Endothelial cell of umbilical vein (primary cell): ENCODE measurements at regions not wholly inside any gene's neighbourhood (a gene's known extent, or its start where the extent isn't known, plus 50 kb on each side); places are given as distances from the start of the nearest gene placed in this dataset.

Experiments
- BruUV-seq: library from RNA; stranded (reverse); fragments of 400-500 nt; replicated peaks from 2 replicates; lab custom pipeline; 2021; lab: Mats Ljungman, UMichigan
- CTCF ChIA-PET: fragments of 300-600, 350-600 bp; sonication (Branson Sonifier 250); formaldehyde crosslinking; loops from one replicate; lab custom pipeline; 2021; ENCODE audit warnings: antibody characterized with exemption, inconsistent platforms; lab: Charles Lee
- POLR2A ChIA-PET: fragments of 300-600, 350-600 bp; sonication (Branson Sonifier 250); formaldehyde crosslinking; loops from one replicate; lab custom pipeline; 2021; ENCODE audit warnings: antibody characterized with exemption, inconsistent platforms; lab: Charles Lee
- DNase-seq: peaks from one replicate; pipeline ENCODE4 v3.0.0-alpha.2; 2011; ENCODE audit warnings: low read depth, low spot score
- FAIRE-seq: peaks from 2 replicates; lab custom pipeline; 2011; peaks lifted over from hg19 to GRCh38; lab: Jason Lieb, UNC
- H2AFZ ChIP-seq: 2 replicates; pipeline ENCODE4 v1.6.0; 2012; ENCODE audit warnings: low read depth, low read length, control low read depth, inconsistent platforms
- H3K27ac ChIP-seq: 2 replicates; pipeline ENCODE4 v1.5.1; 2011; ENCODE audit warnings: low read depth, mild to moderate bottlenecking, control low read depth, low read length, moderate library complexity; ENCODE audit not compliant: insufficient read depth
- H3K27me3 ChIP-seq, 2 experiments: 2 replicates each; pipeline versions ENCODE4 v1.6.0 to v1.6.1; 2011; ENCODE audit warnings: low read length in 2 of 2, mixed read lengths in 1 of 2; ENCODE audit not compliant: control insufficient read depth in 2 of 2, insufficient read depth in 2 of 2
- H3K36me3 ChIP-seq, 2 experiments: 2 replicates in 1 of 2; 3 replicates in 1 of 2; pipeline ENCODE4 v1.5.1; 2011; ENCODE audit warnings: low read length in 2 of 2, mild to moderate bottlenecking in 1 of 2, moderate library complexity in 1 of 2; ENCODE audit not compliant: control insufficient read depth in 2 of 2, insufficient read depth in 2 of 2; ENCODE audit errors: extremely low read depth in 1 of 2
- H3K4me1 ChIP-seq: 3 replicates; pipeline ENCODE4 v1.5.1; 2011; ENCODE audit warnings: mild to moderate bottlenecking, low read length; ENCODE audit not compliant: control insufficient read depth, insufficient read depth; ENCODE audit errors: extremely low read depth
- H3K4me2 ChIP-seq: 2 replicates; pipeline ENCODE4 v1.6.1; 2011; ENCODE audit warnings: low read length, control low read depth, mixed read lengths; ENCODE audit not compliant: insufficient read depth
- H3K4me3 ChIP-seq, 3 experiments: fragments of 200-600 bp in 1 of 3; sonication (generic), shearing (Covaris generic) in 1 of 3; replicated peaks in 1 of 3; 2 replicates each; pipeline ENCODE4 v1.5.1; 2011 to 2016; ENCODE audit warnings: control low read depth in 3 of 3, low read length in 3 of 3, mild to moderate bottlenecking in 2 of 3, inconsistent platforms in 1 of 3, low read depth in 1 of 3, moderate library complexity in 1 of 3; ENCODE audit not compliant: insufficient read depth in 1 of 3
- H3K79me2 ChIP-seq: 2 replicates; pipeline ENCODE4 v1.6.0; 2012; ENCODE audit warnings: low read length, inconsistent platforms; ENCODE audit not compliant: control insufficient read depth, insufficient read depth
- H3K9ac ChIP-seq: replicated peaks from 2 replicates; pipeline ENCODE3; 2011; ENCODE audit warnings: low read length, control low read depth; ENCODE audit not compliant: insufficient read depth; ENCODE audit errors: extremely low read depth
- H3K9me1 ChIP-seq: replicated peaks from 3 replicates; pipeline ENCODE4 v1.6.0; 2011; ENCODE audit warnings: mild to moderate bottlenecking, low read length; ENCODE audit not compliant: control insufficient read depth, insufficient read depth; ENCODE audit errors: extremely low read depth
- H3K9me3 ChIP-seq: replicated peaks from 2 replicates; pipeline ENCODE4 v1.5.1; 2012; ENCODE audit warnings: low read length, inconsistent platforms; ENCODE audit not compliant: control insufficient read depth, insufficient read depth
- H4K20me1 ChIP-seq: replicated peaks from 2 replicates; pipeline ENCODE3; 2011; ENCODE audit warnings: mild to moderate bottlenecking, low read length; ENCODE audit not compliant: control insufficient read depth, insufficient read depth; ENCODE audit errors: extremely low read depth
- EZH2 ChIP-seq: IDR thresholded peaks from 2 replicates; pipeline ENCODE4 v1.6.1; 2012; ENCODE audit warnings: borderline replicate concordance, low read depth, mild to moderate bottlenecking, moderate library complexity, low read length, inconsistent platforms; ENCODE audit not compliant: severe bottlenecking
- FOS ChIP-seq: IDR thresholded peaks from 2 replicates; pipeline ENCODE4 v1.6.1; 2011; ENCODE audit warnings: mild to moderate bottlenecking, low read length, moderate library complexity, borderline replicate concordance; ENCODE audit not compliant: insufficient read depth
- GATA2 ChIP-seq: IDR thresholded peaks from 2 replicates; pipeline ENCODE4 v1.7.0; 2011; ENCODE audit warnings: low read depth, mild to moderate bottlenecking, moderate library complexity, mixed read lengths, low read length; ENCODE audit not compliant: insufficient read length, insufficient read depth
- JUN ChIP-seq: IDR thresholded peaks from 2 replicates; pipeline ENCODE4 v1.6.1; 2011; ENCODE audit warnings: borderline replicate concordance, low read depth; ENCODE audit not compliant: insufficient read length, insufficient read depth
- MAX ChIP-seq: IDR thresholded peaks from 2 replicates; pipeline ENCODE4 v1.6.1; 2011; ENCODE audit not compliant: insufficient read depth, insufficient read length
- MYC ChIP-seq: IDR thresholded peaks from one replicate; pipeline ENCODE4 v1.6.1; 2011; ENCODE audit warnings: mild to moderate bottlenecking, low read depth, low read length
- POLR2A ChIP-seq: IDR thresholded peaks from 2 replicates; pipeline ENCODE4 v1.6.1; 2012; ENCODE audit warnings: low read depth, mild to moderate bottlenecking, control low read depth, low read length
- POLR2AphosphoS5 ChIP-seq: IDR thresholded peaks from 2 replicates; pipeline ENCODE4 v1.6.1; 2012; ENCODE audit warnings: low read depth, mild to moderate bottlenecking, control low read depth, low read length, moderate library complexity; ENCODE audit not compliant: insufficient read depth
- dilution Hi-C: fragments of 300-500 bp; cut with MboI; formaldehyde crosslinking; loops from one replicate; pipeline ENCODE4 v1.15.0; 2019; ENCODE audit warnings: low sequenced_read_pairs; ENCODE audit not compliant: extremely low pct_ligation_motif_present
- intact Hi-C: fragments of 100-400 bp; cut with micrococcal nuclease; formaldehyde crosslinking; loops from one replicate; pipeline ENCODE4 v1.10.0; 2022
- TF ChIP-seq, protein P1 (sequence below), 2 donors: IDR thresholded peaks; 1 replicate in 1 of 2; 2 replicates in 1 of 2; pipeline ENCODE4 v1.5.1; 2011; ENCODE audit warnings: low read length in 2 of 2, mild to moderate bottlenecking in 2 of 2, moderate library complexity in 2 of 2, control low read depth in 1 of 2, inconsistent platforms in 1 of 2, low read depth in 1 of 2; ENCODE audit not compliant: insufficient read depth in 1 of 2; ENCODE audit errors: extremely low read depth in 1 of 2

DNA sequence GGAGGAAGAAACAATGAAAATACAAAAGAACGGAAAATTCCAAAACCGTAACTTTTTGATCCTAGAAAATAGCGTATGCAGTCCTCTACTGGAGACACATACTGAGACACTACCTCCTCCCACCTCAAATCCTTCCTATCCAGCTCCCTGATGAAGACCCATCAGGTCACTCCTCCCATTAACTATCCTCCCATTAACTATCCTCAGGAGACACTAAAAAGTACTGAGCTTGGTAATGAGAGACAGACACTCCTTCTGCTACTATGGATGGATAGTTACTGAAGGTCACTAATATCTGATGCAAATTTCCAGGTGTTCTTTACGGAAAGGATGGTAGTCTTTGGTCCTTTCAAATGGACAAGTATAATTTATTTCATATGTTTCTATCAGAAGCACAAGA lies 237.5 kb upstream of the BLID start:
- intact Hi-C loops (no loop called here), dilution Hi-C loops (no loop called here)
- H3K79me2 ChIP-seq, result no peaks in the 10 kb centered on the region
- no peak overlapping the region for H3K4me3 ChIP-seq
- CTCF ChIA-PET, result no interaction called here
- no peak for FAIRE-seq
- H3K9me1 ChIP-seq, result no peaks in the 10 kb centered on the region
- DNase-seq, result no peak
- H3K4me2 ChIP-seq, result no peak overlapping the region
- BruUV-seq, result no TSS peak
- no peak overlapping the region for H3K9ac ChIP-seq
- H3K36me3 ChIP-seq, result no peaks in the 10 kb centered on the region
- H3K9me3 ChIP-seq, result no peaks in the 10 kb centered on the region
- H3K27me3 ChIP-seq, result no peaks in the 10 kb centered on the region
- no peak overlapping the region for H3K27ac ChIP-seq
- no peak for TF ChIP-seq POLR2A
- no peak for TF ChIP-seq EZH2
- TF ChIP-seq FOS, result no peak
- TF ChIP-seq, protein P1, sequence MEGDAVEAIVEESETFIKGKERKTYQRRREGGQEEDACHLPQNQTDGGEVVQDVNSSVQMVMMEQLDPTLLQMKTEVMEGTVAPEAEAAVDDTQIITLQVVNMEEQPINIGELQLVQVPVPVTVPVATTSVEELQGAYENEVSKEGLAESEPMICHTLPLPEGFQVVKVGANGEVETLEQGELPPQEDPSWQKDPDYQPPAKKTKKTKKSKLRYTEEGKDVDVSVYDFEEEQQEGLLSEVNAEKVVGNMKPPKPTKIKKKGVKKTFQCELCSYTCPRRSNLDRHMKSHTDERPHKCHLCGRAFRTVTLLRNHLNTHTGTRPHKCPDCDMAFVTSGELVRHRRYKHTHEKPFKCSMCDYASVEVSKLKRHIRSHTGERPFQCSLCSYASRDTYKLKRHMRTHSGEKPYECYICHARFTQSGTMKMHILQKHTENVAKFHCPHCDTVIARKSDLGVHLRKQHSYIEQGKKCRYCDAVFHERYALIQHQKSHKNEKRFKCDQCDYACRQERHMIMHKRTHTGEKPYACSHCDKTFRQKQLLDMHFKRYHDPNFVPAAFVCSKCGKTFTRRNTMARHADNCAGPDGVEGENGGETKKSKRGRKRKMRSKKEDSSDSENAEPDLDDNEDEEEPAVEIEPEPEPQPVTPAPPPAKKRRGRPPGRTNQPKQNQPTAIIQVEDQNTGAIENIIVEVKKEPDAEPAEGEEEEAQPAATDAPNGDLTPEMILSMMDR (IDR thresholded peaks at IDR 0.05; ENCODE audit: extremely low read depth in 1 of 2, insufficient read depth in 1 of 2, low read depth in 1 of 2, low read length in 2 of 2), result no peak
- TF ChIP-seq JUN, result no peak
- no peak for TF ChIP-seq GATA2
- no peak for TF ChIP-seq POLR2AphosphoS5
- no peak for TF ChIP-seq MYC
- TF ChIP-seq MAX, result no peak
- POLR2A ChIA-PET, result no interaction called here
- H2AFZ ChIP-seq, result no peak overlapping the region
- H3K4me1 ChIP-seq, result no peaks in the 10 kb centered on the region
- H4K20me1 ChIP-seq, result no peaks in the 10 kb centered on the region
